Parathyroid adenoma (tissue), 2 donors: ENCODE measurements at regions not wholly inside any gene's neighbourhood (a gene's known extent, or its start where the extent isn't known, plus 50 kb on each side); places are given as distances from the start of the nearest gene placed in this dataset.

Source experiments
- H2AFZ ChIP-seq: fragments of 300-600 bp; sonication (generic); one replicate; pipeline ENCODE4 v1.7.0; 2017; ENCODE audit warnings: antibody characterized with exemption, mild to moderate bottlenecking
- H3K27ac ChIP-seq: fragments of 300-600 bp; sonication (generic); one replicate; pipeline ENCODE4 v1.7.0; 2017
- H3K27me3 ChIP-seq: fragments of 300-600 bp; sonication (generic); one replicate; pipeline ENCODE4 v1.7.0; 2017; ENCODE audit warnings: low read length; ENCODE audit not compliant: control insufficient read depth, insufficient read depth
- H3K36me3 ChIP-seq: fragments of 300-600 bp; sonication (generic); one replicate; pipeline ENCODE4 v1.7.0; 2017; ENCODE audit warnings: low read length; ENCODE audit not compliant: control insufficient read depth, insufficient read depth
- H3K4me1 ChIP-seq: fragments of 300-600 bp; sonication (generic); one replicate; pipeline ENCODE4 v1.7.0; 2017; ENCODE audit warnings: control low read depth
- H3K4me2 ChIP-seq: fragments of 300-600 bp; sonication (generic); one replicate; pipeline ENCODE4 v1.7.0; 2017; ENCODE audit warnings: low read length
- H3K4me3 ChIP-seq: fragments of 300-600 bp; sonication (generic); one replicate; pipeline ENCODE4 v1.7.0; 2017; ENCODE audit warnings: low read depth, low read length
- H3K79me2 ChIP-seq: fragments of 300-600 bp; sonication (generic); one replicate; pipeline ENCODE4 v1.7.0; 2017; ENCODE audit warnings: control low read depth
- H3K9ac ChIP-seq: fragments of 300-600 bp; sonication (generic); one replicate; pipeline ENCODE4 v1.7.0; 2017; ENCODE audit warnings: mild to moderate bottlenecking
- H3K9me3 ChIP-seq: fragments of 300-600 bp; sonication (generic); one replicate; pipeline ENCODE4 v1.7.0; 2017; ENCODE audit warnings: low read length; ENCODE audit not compliant: control insufficient read depth
- CTCF ChIP-seq: fragments of 300-600 bp; sonication (generic); IDR thresholded peaks from one replicate; pipeline ENCODE4 v1.7.0; 2017; ENCODE audit warnings: antibody characterized with exemption, mild to moderate bottlenecking
- donor health status: primary hyperparathyroidism.

DNA sequence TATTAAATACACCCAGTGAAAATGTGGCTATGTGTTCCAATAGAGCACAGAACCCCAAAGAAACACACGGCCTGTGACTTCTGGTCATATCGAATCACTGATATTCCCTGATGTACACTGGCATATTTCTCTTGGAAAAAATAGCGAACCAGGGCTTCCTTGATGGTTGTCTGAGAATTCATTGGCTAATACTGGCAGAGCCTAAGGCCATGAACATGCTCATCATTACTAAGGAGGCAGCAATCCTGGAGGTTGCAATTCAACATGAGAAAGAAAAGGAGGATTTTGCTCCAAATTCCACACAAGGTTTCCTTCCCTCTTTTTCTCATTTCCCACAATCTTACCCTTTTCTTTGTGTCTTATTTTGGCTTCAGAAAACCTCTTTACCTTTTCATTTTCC, 212.9 kb upstream of the HMGA2 start:
- H3K27me3 ChIP-seq = no peaks in the 10 kb centered on the region
- H3K4me2 ChIP-seq = no peak overlapping the region
- no peak overlapping the region for H3K9ac ChIP-seq
- no peak overlapping the region for H3K4me3 ChIP-seq
- H3K79me2 ChIP-seq = no peaks in the 10 kb centered on the region
- H3K36me3 ChIP-seq = no peaks in the 10 kb centered on the region
- H2AFZ ChIP-seq = no peak overlapping the region
- H3K27ac ChIP-seq = no peak overlapping the region
- no peak for TF ChIP-seq CTCF
- H3K4me1 ChIP-seq = no peaks in the 10 kb centered on the region
- H3K9me3 ChIP-seq = no peaks in the 10 kb centered on the region

DNA sequence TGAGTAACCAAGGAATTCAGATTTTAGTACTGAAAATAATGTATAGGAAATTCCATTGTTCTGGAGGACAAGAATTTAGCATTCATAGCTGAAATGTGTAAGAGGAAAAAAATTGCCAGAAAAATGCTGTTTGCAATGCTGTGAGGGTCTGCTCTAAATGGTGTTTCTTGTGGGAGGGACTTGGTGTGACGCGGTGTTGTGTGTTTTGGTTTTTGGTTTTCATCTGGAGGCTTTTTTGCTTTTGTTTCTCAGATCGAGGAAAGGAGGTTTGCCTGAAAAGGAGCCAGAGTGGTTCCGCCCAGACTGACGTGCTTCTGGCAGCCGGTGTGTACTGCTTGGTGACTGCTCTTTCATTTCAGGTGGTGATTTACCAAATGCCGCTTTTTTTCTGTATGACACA, 211.8 kb upstream of the HMGA2 start:
- no peak overlapping the region for H3K4me2 ChIP-seq
- H3K36me3 ChIP-seq = no peaks in the 10 kb centered on the region
- H2AFZ ChIP-seq = no peak overlapping the region
- no peaks in the 10 kb centered on the region for H3K27me3 ChIP-seq
- no peaks in the 10 kb centered on the region for H3K79me2 ChIP-seq
- H3K27ac ChIP-seq = no peak overlapping the region
- TF ChIP-seq CTCF = no peak
- no peak overlapping the region for H3K9ac ChIP-seq
- no peaks in the 10 kb centered on the region for H3K9me3 ChIP-seq
- H3K4me3 ChIP-seq = no peak overlapping the region
- H3K4me1 ChIP-seq = no peaks in the 10 kb centered on the region

DNA sequence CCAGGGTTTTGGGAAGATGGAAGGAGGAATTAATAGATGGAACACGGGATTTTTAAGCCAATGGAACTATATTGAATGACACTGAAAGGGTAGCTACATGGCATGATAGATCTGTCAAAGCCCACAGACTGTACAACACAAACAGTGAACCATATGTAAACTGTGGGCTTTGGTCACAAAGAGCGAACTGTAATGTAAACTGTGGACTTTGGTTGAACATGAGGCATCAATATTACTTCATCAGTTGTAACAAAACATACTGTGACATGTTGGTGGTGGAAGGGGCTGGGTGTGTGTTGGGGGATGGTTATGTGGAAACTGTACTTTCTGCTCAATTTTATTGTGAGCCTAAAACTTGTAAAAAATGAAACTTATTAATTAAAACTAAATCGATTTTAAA, 210.6 kb upstream of the HMGA2 start:
- no peak overlapping the region for H3K9ac ChIP-seq
- no peak overlapping the region for H3K27ac ChIP-seq
- no peaks in the 10 kb centered on the region for H3K9me3 ChIP-seq
- H2AFZ ChIP-seq = no peak overlapping the region
- H3K4me2 ChIP-seq = no peak overlapping the region
- H3K27me3 ChIP-seq = no peaks in the 10 kb centered on the region
- no peak for TF ChIP-seq CTCF
- H3K4me3 ChIP-seq = no peak overlapping the region
- no peaks in the 10 kb centered on the region for H3K36me3 ChIP-seq
- no peaks in the 10 kb centered on the region for H3K4me1 ChIP-seq
- no peaks in the 10 kb centered on the region for H3K79me2 ChIP-seq

DNA sequence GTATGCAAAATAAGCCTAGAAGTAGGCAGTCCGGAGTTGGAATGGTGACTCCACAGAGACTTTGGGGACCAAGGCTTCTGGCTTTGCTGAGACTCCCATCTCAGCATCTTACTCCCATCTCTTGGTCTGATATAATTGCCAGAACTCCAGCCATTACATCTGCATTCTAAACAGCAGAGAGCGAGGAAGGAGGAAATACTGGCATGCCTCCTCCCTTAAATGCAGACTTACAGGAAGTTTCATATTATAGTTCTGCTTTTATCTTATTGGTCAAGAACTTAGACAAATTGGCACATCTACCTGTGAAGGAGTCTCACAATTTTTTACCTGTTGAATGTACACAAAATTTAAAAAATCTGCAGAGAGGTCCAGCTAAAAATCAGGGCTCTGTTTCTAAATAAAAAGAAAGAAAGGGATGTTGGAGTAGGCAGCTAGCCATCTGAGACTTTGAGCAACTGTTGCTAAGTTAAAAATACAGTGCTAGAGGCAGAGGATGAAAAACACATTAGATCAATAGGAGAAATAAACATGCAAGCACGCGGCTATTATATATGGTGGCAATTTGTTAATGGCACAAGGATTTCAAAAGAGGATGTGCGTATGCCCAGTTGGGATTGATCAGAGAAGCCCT, 209.9 kb upstream of the HMGA2 start:
- Histone ChIP-seq H3K27me3 (no peaks in the 10 kb centered on the region), H3K4me1 (no peaks in the 10 kb centered on the region), H3K27ac (no peak overlapping the region), H3K9ac (no peak overlapping the region), H3K9me3 (no peaks in the 10 kb centered on the region), H2AFZ (no peak overlapping the region), H3K4me3 (no peak overlapping the region), H3K36me3 (no peaks in the 10 kb centered on the region), H3K79me2 (no peaks in the 10 kb centered on the region), H3K4me2 (no peak overlapping the region)
- no peak for TF ChIP-seq CTCF

GRCh38 chr12:65615118-65615517, 209.2 kb upstream of the HMGA2 start:
- H3K9me3 ChIP-seq = no peaks in the 10 kb centered on the region
- no peak overlapping the region for H2AFZ ChIP-seq
- no peaks in the 10 kb centered on the region for H3K4me1 ChIP-seq
- no peak overlapping the region for H3K4me3 ChIP-seq
- no peaks in the 10 kb centered on the region for H3K27me3 ChIP-seq
- no peaks in the 10 kb centered on the region for H3K79me2 ChIP-seq
- no peak overlapping the region for H3K4me2 ChIP-seq
- H3K27ac ChIP-seq = no peak overlapping the region
- TF ChIP-seq CTCF = no peak
- no peak overlapping the region for H3K9ac ChIP-seq
- no peaks in the 10 kb centered on the region for H3K36me3 ChIP-seq
